SK-N-SH (cell line): ENCODE measurements at regions not wholly inside any gene's neighbourhood (a gene's known extent, or its start where the extent isn't known, plus 50 kb on each side); places are given as distances from the start of the nearest gene placed in this dataset.

Experiments
- CHD2 ChIP-seq: fragments of 150-350 bp; IDR thresholded peaks from 2 replicates; pipeline ENCODE4 v1.6.1; 2018; ENCODE audit warnings: low read length; ENCODE audit not compliant: partially characterized antibody
- CTCF ChIP-seq: fragments of 200-600 bp; sonication (generic); IDR thresholded peaks from 2 replicates; pipeline ENCODE4 v1.6.1; 2017; ENCODE audit warnings: antibody characterized with exemption, mild to moderate bottlenecking, moderate library complexity
- EP300 ChIP-seq, 2 experiments: IDR thresholded peaks; 2 replicates each; pipeline versions ENCODE4 v1.4.0 to v1.6.1; 2012; ENCODE audit warnings: borderline replicate concordance in 1 of 2, low read depth in 1 of 2, low read length in 1 of 2
- GABPA ChIP-seq: IDR thresholded peaks from 2 replicates; pipeline ENCODE4 v1.4.0; 2012; ENCODE audit warnings: low read depth, mild to moderate bottlenecking
- MAX ChIP-seq: IDR thresholded peaks from 2 replicates; pipeline ENCODE4 v1.4.0; 2012; ENCODE audit warnings: low read depth
- MXI1 ChIP-seq: IDR thresholded peaks from 2 replicates; pipeline ENCODE4 v1.6.1; 2012; ENCODE audit warnings: mild to moderate bottlenecking, low read depth, low read length, improper control_type of control experiment
- RAD21 ChIP-seq: IDR thresholded peaks from 2 replicates; pipeline ENCODE4 v1.6.1; 2012; ENCODE audit warnings: mild to moderate bottlenecking, low read length
- RCOR1 ChIP-seq: fragments of 150-350 bp; IDR thresholded peaks from 2 replicates; pipeline ENCODE4 v1.6.1; 2017; ENCODE audit warnings: antibody characterized with exemption, low read length
- REST ChIP-seq: IDR thresholded peaks from 2 replicates; pipeline ENCODE4 v1.6.1; 2012; ENCODE audit warnings: mild to moderate bottlenecking, low read depth, low read length, moderate library complexity
- RXRA ChIP-seq: IDR thresholded peaks from 2 replicates; pipeline ENCODE4 v1.4.0; 2012; ENCODE audit warnings: low read depth, mild to moderate bottlenecking, borderline replicate concordance
- SIN3A ChIP-seq: IDR thresholded peaks from 2 replicates; pipeline ENCODE4 v1.6.1; 2012; ENCODE audit warnings: low read depth, mild to moderate bottlenecking, low read length, moderate library complexity, borderline replicate concordance
- YY1 ChIP-seq: IDR thresholded peaks from 2 replicates; pipeline ENCODE4 v1.4.0; 2012; ENCODE audit warnings: low read depth, mild to moderate bottlenecking

GRCh38 chr7:96910486-96910885, 94.9 kb upstream of the DLX6 start:
- TF ChIP-seq YY1: no peak
- no peak for TF ChIP-seq CTCF
- TF ChIP-seq GABPA: no peak
- no peak for TF ChIP-seq EP300 (IDR thresholded peaks at IDR 0.05; ENCODE audit: borderline replicate concordance in 1 of 2, low read depth in 1 of 2, low read length in 1 of 2)
- TF ChIP-seq RAD21: no peak
- TF ChIP-seq REST: no peak
- no peak for TF ChIP-seq MAX
- TF ChIP-seq SIN3A: no peak
- no peak for TF ChIP-seq RCOR1
- TF ChIP-seq RXRA: no peak
- TF ChIP-seq CHD2: no peak
- TF ChIP-seq MXI1: no peak
